Lower leg skin (tissue), 3 donors: ENCODE measurements at regions not wholly inside any gene's neighbourhood (a gene's known extent, or its start where the extent isn't known, plus 50 kb on each side); places are given as distances from the start of the nearest gene placed in this dataset.

Experiments
- CTCF ChIP-seq, 3 donors: fragments of 450-650 bp; IDR thresholded peaks; one replicate each; pipeline ENCODE4 v1.5.1; 2016; ENCODE audit warnings: antibody characterized with exemption in 3 of 3, mild to moderate bottlenecking in 3 of 3, moderate library complexity in 2 of 3
- POLR2A ChIP-seq, 2 donors: fragments of 450-650 bp; IDR thresholded peaks; one replicate each; pipeline ENCODE4 v1.6.1; 2016 to 2017; ENCODE audit warnings: antibody characterized with exemption in 2 of 2, mild to moderate bottlenecking in 1 of 2, moderate library complexity in 1 of 2

GRCh38 chr10:89904755-89905154 is 203.4 kb downstream of the KIF20B start:
- no peak for TF ChIP-seq CTCF (IDR thresholded peaks at IDR 0.05)
- TF ChIP-seq POLR2A (IDR thresholded peaks at IDR 0.05), result no peak
